Astrocyte (in vitro differentiated cells and primary cell): ENCODE measurements at regions not wholly inside any gene's neighbourhood (a gene's known extent, or its start where the extent isn't known, plus 50 kb on each side); places are given as distances from the start of the nearest gene placed in this dataset.

Experiments used
- DNase-seq: peaks from one replicate; pipeline ENCODE4 v3.0.0-alpha.2; 2010; ENCODE audit warnings: low read depth
- FAIRE-seq: peaks from 2 replicates; lab custom pipeline; 2011; peaks lifted over from hg19 to GRCh38; lab: Jason Lieb, UNC
- H2AFZ ChIP-seq: 2 replicates; pipeline ENCODE4 v1.6.0; 2012; ENCODE audit warnings: low read depth, low read length, inconsistent platforms
- H3K27ac ChIP-seq: 2 replicates; pipeline ENCODE4 v1.5.1; 2011; ENCODE audit warnings: low read depth, low read length, inconsistent platforms
- H3K27me3 ChIP-seq: 2 replicates; pipeline ENCODE4 v1.6.0; 2011; ENCODE audit warnings: low read length, inconsistent platforms; ENCODE audit not compliant: insufficient read depth
- H3K36me3 ChIP-seq: 2 replicates; pipeline ENCODE4 v1.5.1; 2011; ENCODE audit warnings: low read length, inconsistent platforms; ENCODE audit not compliant: insufficient read depth
- H3K4me1 ChIP-seq: 2 replicates; pipeline ENCODE4 v1.5.1; 2011; ENCODE audit warnings: low read length, inconsistent platforms; ENCODE audit not compliant: insufficient read depth
- H3K4me2 ChIP-seq: 2 replicates; pipeline ENCODE4 v1.6.0; 2012; ENCODE audit warnings: low read length, inconsistent platforms
- H3K4me3 ChIP-seq: 2 replicates; pipeline ENCODE4 v1.5.1; 2011; ENCODE audit warnings: low read depth, mild to moderate bottlenecking, low read length, inconsistent platforms; ENCODE audit not compliant: insufficient read depth
- H3K79me2 ChIP-seq: 2 replicates; pipeline ENCODE4 v1.6.0; 2012; ENCODE audit warnings: mild to moderate bottlenecking, low read length, inconsistent platforms; ENCODE audit not compliant: insufficient read depth
- H3K9ac ChIP-seq: 2 replicates; pipeline ENCODE4 v1.6.0; 2012; ENCODE audit warnings: mild to moderate bottlenecking, low read length, inconsistent platforms
- H3K9me3 ChIP-seq: 2 replicates; pipeline ENCODE4 v1.5.1; 2012; ENCODE audit warnings: low read depth, mild to moderate bottlenecking, low read length, inconsistent platforms; ENCODE audit not compliant: insufficient read depth
- H4K20me1 ChIP-seq: 2 replicates; pipeline ENCODE4 v1.6.0; 2012; ENCODE audit warnings: low read length, inconsistent platforms; ENCODE audit not compliant: insufficient read depth
- H3K27ac Mint-ChIP-seq: one replicate; pipeline ENCODE4 v1.8.0; 2021; ENCODE audit warnings: mild to moderate bottlenecking, mixed read lengths; ENCODE audit not compliant: unreplicated experiment
- H3K27me3 Mint-ChIP-seq: one replicate; pipeline ENCODE4 v1.8.0; 2021; ENCODE audit warnings: low read depth, mixed read lengths; ENCODE audit not compliant: unreplicated experiment
- H3K36me3 Mint-ChIP-seq: one replicate; pipeline ENCODE4 v1.8.0; 2021; ENCODE audit warnings: low read depth, mixed read lengths; ENCODE audit not compliant: unreplicated experiment
- H3K4me1 Mint-ChIP-seq: one replicate; pipeline ENCODE4 v1.8.0; 2021; ENCODE audit warnings: low read depth, mixed read lengths; ENCODE audit not compliant: unreplicated experiment
- H3K4me3 Mint-ChIP-seq: one replicate; pipeline ENCODE4 v1.8.0; 2021; ENCODE audit warnings: mild to moderate bottlenecking, moderate library complexity, mixed read lengths; ENCODE audit not compliant: unreplicated experiment
- H3K9me3 Mint-ChIP-seq: one replicate; pipeline ENCODE4 v1.8.0; 2021; ENCODE audit warnings: mild to moderate bottlenecking, mixed read lengths; ENCODE audit not compliant: unreplicated experiment
- EZH2 ChIP-seq: IDR thresholded peaks from 2 replicates; pipeline ENCODE4 v1.6.1; 2012; ENCODE audit warnings: mild to moderate bottlenecking, low read length, inconsistent platforms; ENCODE audit not compliant: insufficient read depth
- TF ChIP-seq, protein P1 (sequence below): IDR thresholded peaks from 2 replicates; pipeline ENCODE4 v1.5.1; 2011; ENCODE audit warnings: low read depth, mild to moderate bottlenecking, inconsistent platforms, low read length, moderate library complexity; ENCODE audit not compliant: insufficient read depth

DNA sequence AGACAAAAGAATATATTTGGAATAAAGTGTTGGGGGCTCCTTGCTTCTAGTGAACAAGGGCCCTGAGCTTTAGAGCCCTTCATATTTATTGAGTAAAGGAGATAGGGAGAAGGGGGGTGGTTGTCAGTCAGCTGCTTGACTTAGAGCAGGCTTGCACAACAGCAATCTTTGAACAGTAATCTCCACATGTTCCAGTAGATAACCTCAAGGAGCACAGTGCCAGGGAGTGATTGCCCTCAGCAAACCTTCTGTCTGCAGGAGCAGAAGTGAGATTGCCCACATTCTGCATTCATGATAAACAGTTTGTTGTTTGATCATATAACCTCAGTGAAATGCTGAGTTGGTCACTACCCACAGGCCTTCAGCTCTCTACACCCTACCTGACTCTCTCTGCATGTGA lies 205.8 kb upstream of the CXCL13 start:
- no peaks in the 10 kb centered on the region for H3K36me3 ChIP-seq
- peaks cover 1% of the 10 kb centered on the region for H3K4me1 Mint-ChIP-seq
- no peak overlapping the region for H3K4me2 ChIP-seq
- no peaks in the 10 kb centered on the region for H4K20me1 ChIP-seq
- no peaks in the 10 kb centered on the region for H3K36me3 Mint-ChIP-seq
- H3K9me3 ChIP-seq = no peaks in the 10 kb centered on the region
- no peak overlapping the region for H3K4me3 Mint-ChIP-seq
- H3K9me3 Mint-ChIP-seq = no peaks in the 10 kb centered on the region
- no peak overlapping the region for H2AFZ ChIP-seq
- H3K4me1 ChIP-seq = no peaks in the 10 kb centered on the region
- FAIRE-seq = no peak
- peaks cover 30% of the 10 kb centered on the region for H3K27me3 Mint-ChIP-seq
- H3K4me3 ChIP-seq = no peak overlapping the region
- H3K27me3 ChIP-seq = no peaks in the 10 kb centered on the region
- H3K79me2 ChIP-seq = no peaks in the 10 kb centered on the region
- H3K27ac Mint-ChIP-seq = no peak overlapping the region
- DNase-seq = no peak
- no peak for TF ChIP-seq EZH2
- TF ChIP-seq, protein P1, sequence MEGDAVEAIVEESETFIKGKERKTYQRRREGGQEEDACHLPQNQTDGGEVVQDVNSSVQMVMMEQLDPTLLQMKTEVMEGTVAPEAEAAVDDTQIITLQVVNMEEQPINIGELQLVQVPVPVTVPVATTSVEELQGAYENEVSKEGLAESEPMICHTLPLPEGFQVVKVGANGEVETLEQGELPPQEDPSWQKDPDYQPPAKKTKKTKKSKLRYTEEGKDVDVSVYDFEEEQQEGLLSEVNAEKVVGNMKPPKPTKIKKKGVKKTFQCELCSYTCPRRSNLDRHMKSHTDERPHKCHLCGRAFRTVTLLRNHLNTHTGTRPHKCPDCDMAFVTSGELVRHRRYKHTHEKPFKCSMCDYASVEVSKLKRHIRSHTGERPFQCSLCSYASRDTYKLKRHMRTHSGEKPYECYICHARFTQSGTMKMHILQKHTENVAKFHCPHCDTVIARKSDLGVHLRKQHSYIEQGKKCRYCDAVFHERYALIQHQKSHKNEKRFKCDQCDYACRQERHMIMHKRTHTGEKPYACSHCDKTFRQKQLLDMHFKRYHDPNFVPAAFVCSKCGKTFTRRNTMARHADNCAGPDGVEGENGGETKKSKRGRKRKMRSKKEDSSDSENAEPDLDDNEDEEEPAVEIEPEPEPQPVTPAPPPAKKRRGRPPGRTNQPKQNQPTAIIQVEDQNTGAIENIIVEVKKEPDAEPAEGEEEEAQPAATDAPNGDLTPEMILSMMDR = no peak
- no peak overlapping the region for H3K9ac ChIP-seq
- H3K27ac ChIP-seq = no peak overlapping the region

DNA sequence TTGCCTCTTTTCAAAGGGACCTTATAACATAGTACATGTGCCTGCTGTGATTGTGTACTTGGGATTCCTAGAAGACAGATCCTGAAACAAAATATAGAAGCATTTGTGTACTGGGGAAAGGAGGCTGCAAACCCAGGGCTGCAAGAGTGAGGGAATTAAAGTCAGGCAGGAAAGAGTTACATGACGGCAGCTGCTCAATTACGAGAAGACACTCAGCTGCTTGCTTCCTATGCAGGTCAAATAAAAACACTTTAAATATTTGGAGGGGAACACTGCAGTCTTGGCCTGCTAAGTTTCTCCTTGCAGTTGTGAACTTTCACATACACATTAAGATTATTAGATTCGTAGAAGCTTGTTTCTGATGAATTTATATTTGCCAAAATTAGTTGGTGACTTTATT lies 191.9 kb upstream of the CXCL13 start:
- no peaks in the 10 kb centered on the region for H3K36me3 ChIP-seq
- no peaks in the 10 kb centered on the region for H3K79me2 ChIP-seq
- H3K9ac ChIP-seq = no peak overlapping the region
- H3K9me3 ChIP-seq = no peaks in the 10 kb centered on the region
- no peak overlapping the region for H3K4me3 ChIP-seq
- H3K4me1 ChIP-seq = no peaks in the 10 kb centered on the region
- H3K36me3 Mint-ChIP-seq = no peaks in the 10 kb centered on the region
- no peak overlapping the region for H3K4me2 ChIP-seq
- no peaks in the 10 kb centered on the region for H3K4me1 Mint-ChIP-seq
- no peak for DNase-seq
- FAIRE-seq = no peak
- H2AFZ ChIP-seq = no peak overlapping the region
- H3K27me3 Mint-ChIP-seq = peaks cover 7% of the 10 kb centered on the region
- H3K27me3 ChIP-seq = peaks cover 4% of the 10 kb centered on the region
- H4K20me1 ChIP-seq = no peaks in the 10 kb centered on the region
- no peak overlapping the region for H3K27ac ChIP-seq
- peaks cover 4% of the 10 kb centered on the region for H3K9me3 Mint-ChIP-seq
- no peak for TF ChIP-seq EZH2
- TF ChIP-seq, protein P1 = no peak
- H3K27ac Mint-ChIP-seq = no peak overlapping the region
- H3K4me3 Mint-ChIP-seq = no peak overlapping the region

DNA sequence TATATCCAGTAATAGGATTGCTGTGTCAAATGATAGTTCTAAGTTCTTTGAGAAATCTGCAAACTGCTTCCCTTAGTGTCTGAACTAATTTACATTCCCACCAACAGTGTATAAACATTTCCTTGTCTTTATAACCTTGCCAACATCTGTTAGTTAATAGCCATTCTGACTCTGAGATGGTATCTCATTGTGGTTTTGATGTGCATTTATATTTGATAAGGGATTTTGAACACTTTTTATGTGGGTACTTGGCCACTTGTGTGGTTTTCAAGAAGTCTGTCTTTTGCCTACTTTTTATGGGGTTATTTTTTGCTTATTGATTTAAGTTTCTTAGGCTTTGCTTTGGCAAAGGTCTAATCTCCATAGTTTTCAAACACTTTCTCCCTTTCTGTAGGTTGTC lies 189.9 kb upstream of the CXCL13 start:
- peaks cover 4% of the 10 kb centered on the region for H3K27me3 ChIP-seq
- H3K4me2 ChIP-seq = no peak overlapping the region
- H3K27ac ChIP-seq = no peak overlapping the region
- no peaks in the 10 kb centered on the region for H3K9me3 ChIP-seq
- Mint-ChIP-seq H3K4me1 (no peaks in the 10 kb centered on the region), H3K36me3 (no peaks in the 10 kb centered on the region), H3K27ac (no peak overlapping the region), H3K4me3 (no peak overlapping the region), H3K27me3 (peaks cover 7% of the 10 kb centered on the region), H3K9me3 (peaks cover 4% of the 10 kb centered on the region)
- H3K9ac ChIP-seq = no peak overlapping the region
- H3K4me3 ChIP-seq = no peak overlapping the region
- no peaks in the 10 kb centered on the region for H4K20me1 ChIP-seq
- FAIRE-seq (no peak), DNase-seq (no peak)
- H3K4me1 ChIP-seq = no peaks in the 10 kb centered on the region
- no peak for TF ChIP-seq EZH2
- TF ChIP-seq, protein P1 = no peak
- H3K79me2 ChIP-seq = no peaks in the 10 kb centered on the region
- no peaks in the 10 kb centered on the region for H3K36me3 ChIP-seq
- H2AFZ ChIP-seq = no peak overlapping the region
